ENCODE measurements at regions not wholly inside any gene's neighbourhood (a gene's known extent, or its start where the extent isn't known, plus 50 kb on each side); places are given as distances from the start of the nearest gene placed in this dataset.

DNA sequence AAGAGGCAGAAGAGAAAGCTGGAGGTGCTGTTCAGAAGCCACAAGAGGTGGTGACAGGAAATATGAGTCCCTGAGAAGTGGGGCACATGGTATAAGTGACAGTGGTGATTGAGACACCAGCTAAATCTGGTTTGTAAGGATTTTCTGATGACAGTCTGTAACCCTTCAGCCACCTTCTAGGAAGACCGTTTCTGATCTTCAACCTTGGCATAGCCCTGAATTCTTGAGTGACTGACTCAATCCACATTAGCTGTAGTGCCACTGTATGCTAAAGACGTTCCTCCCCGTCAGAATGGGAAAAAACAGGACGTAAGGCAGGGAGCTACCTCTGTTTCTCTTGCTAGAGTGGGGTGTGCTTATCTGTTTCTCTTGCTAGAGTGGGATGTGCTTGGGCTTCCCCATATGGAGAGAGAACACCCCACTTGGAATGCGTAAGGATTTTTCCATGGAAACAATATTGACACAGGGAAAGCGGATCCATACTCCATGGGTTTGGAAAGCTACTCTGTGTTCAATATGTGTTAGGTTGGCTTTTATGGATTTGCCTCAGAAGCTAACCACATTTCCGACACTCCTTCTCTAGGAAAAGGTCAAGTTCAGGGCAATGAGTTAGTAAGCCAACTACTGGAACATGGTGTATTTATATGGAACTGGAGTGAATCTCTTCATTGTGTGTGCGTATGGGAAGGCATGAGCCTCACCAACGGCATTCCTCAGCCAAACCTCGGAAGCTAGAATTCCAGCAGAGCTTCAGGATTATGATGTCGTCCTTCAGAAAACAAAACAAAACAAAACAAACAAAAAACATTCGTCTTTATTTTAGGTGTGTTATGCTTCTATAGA is 948.8 kb upstream of the SLC10A2 start:
- TF ChIP-seq, protein P1, sequence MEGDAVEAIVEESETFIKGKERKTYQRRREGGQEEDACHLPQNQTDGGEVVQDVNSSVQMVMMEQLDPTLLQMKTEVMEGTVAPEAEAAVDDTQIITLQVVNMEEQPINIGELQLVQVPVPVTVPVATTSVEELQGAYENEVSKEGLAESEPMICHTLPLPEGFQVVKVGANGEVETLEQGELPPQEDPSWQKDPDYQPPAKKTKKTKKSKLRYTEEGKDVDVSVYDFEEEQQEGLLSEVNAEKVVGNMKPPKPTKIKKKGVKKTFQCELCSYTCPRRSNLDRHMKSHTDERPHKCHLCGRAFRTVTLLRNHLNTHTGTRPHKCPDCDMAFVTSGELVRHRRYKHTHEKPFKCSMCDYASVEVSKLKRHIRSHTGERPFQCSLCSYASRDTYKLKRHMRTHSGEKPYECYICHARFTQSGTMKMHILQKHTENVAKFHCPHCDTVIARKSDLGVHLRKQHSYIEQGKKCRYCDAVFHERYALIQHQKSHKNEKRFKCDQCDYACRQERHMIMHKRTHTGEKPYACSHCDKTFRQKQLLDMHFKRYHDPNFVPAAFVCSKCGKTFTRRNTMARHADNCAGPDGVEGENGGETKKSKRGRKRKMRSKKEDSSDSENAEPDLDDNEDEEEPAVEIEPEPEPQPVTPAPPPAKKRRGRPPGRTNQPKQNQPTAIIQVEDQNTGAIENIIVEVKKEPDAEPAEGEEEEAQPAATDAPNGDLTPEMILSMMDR (IDR thresholded peaks at IDR 0.05), result no peak
- no peak for TF ChIP-seq POLR2A (IDR thresholded peaks at IDR 0.05)

Data from right lobe of liver (tissue), 4 donors.